ENCODE measurements at regions not wholly inside any gene's neighbourhood (a gene's known extent, or its start where the extent isn't known, plus 50 kb on each side); places are given as distances from the start of the nearest gene placed in this dataset.

GRCh38 chr3:99524559-99524958 is 113.8 kb upstream of the COL8A1 start:
- Histone ChIP-seq H3K27me3 (ENCODE audit: control insufficient read depth, insufficient read depth, low read length) (no peaks in the 10 kb centered on the region), H3K36me3 (replicated peaks; ENCODE audit: control insufficient read depth, insufficient read depth, low read length) (no peaks in the 10 kb centered on the region), H3K4me3 (ENCODE audit: insufficient read depth, low read depth, low read length) (no peak overlapping the region)
- no peak for DNase-seq

GRCh38 chr3:99523431-99524127 is 114.8 kb upstream of the COL8A1 start:
- Histone ChIP-seq H3K36me3 (replicated peaks; ENCODE audit: control insufficient read depth, insufficient read depth, low read length) (no peaks in the 10 kb centered on the region), H3K4me3 (ENCODE audit: insufficient read depth, low read depth, low read length) (no peak overlapping the region), H3K27me3 (ENCODE audit: control insufficient read depth, insufficient read depth, low read length) (no peaks in the 10 kb centered on the region)
- no peak for DNase-seq

DNA sequence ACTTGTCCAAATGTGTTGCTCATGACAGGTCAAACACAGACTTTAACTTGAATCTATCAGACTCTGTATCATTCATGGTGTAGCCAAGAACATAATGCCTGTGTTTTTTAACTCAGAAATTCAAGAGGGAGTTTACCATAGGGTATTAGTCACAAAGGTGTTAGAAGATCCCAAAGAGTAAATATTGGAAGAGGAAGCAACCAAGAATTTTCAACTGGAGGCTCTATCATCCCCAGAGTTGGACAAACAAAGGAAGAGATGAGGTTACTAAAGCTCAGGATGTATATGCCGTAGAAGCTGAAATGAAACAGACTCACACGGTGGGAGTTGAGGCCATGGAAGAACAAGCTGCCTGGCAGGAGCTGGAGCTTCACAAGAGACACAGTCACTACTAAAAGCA is 116.2 kb upstream of the COL8A1 start:
- DNase-seq: no peak
- Histone ChIP-seq H3K27me3 (ENCODE audit: control insufficient read depth, insufficient read depth, low read length) (no peaks in the 10 kb centered on the region), H3K4me3 (ENCODE audit: insufficient read depth, low read depth, low read length) (no peak overlapping the region), H3K36me3 (replicated peaks; ENCODE audit: control insufficient read depth, insufficient read depth, low read length) (no peaks in the 10 kb centered on the region)

DNA sequence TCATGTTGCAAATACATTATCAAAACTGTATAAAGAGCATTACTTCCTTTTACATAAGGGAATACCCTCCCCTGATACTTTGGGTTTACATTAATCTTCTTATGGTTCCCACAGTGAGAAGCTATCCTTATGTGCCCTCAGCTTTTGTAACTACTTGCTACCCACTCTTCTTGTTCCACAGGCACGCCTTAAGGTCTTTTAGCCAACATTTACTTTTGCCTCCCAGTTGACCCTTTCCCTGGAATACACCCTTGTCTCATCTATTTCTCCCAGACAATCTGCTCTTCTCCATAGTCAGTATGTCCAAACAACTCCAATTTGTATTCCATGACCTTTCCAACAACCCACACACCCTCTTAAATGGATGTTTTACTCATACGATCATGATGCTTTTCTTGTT is 116.8 kb upstream of the COL8A1 start:
- no peaks in the 10 kb centered on the region for H3K27me3 ChIP-seq (ENCODE audit: control insufficient read depth, insufficient read depth, low read length)
- no peak for DNase-seq

GRCh38 chr3:99520513-99520912 is 117.9 kb upstream of the COL8A1 start:
- Histone ChIP-seq H3K4me3 (ENCODE audit: insufficient read depth, low read depth, low read length) (no peak overlapping the region), H3K36me3 (replicated peaks; ENCODE audit: control insufficient read depth, insufficient read depth, low read length) (no peaks in the 10 kb centered on the region), H3K27me3 (ENCODE audit: control insufficient read depth, insufficient read depth, low read length) (no peaks in the 10 kb centered on the region)
- DNase-seq: no peak

More for the DNA sequence above, 116.8 kb upstream of the COL8A1 start:
- Histone ChIP-seq H3K4me3 (ENCODE audit: insufficient read depth, low read depth, low read length) (no peak overlapping the region), H3K36me3 (replicated peaks; ENCODE audit: control insufficient read depth, insufficient read depth, low read length) (no peaks in the 10 kb centered on the region)

- no peak for DNase-seq
- H3K36me3 ChIP-seq (replicated peaks; ENCODE audit: control insufficient read depth, insufficient read depth, low read length): no peaks in the 10 kb centered on the region
- no peaks in the 10 kb centered on the region for H3K27me3 ChIP-seq (ENCODE audit: control insufficient read depth, insufficient read depth, low read length)
- H3K4me3 ChIP-seq (ENCODE audit: insufficient read depth, low read depth, low read length): no peak overlapping the region
Observed at GRCh38 chr3:99516936-99517335, 121.5 kb upstream of the COL8A1 start.

DNA sequence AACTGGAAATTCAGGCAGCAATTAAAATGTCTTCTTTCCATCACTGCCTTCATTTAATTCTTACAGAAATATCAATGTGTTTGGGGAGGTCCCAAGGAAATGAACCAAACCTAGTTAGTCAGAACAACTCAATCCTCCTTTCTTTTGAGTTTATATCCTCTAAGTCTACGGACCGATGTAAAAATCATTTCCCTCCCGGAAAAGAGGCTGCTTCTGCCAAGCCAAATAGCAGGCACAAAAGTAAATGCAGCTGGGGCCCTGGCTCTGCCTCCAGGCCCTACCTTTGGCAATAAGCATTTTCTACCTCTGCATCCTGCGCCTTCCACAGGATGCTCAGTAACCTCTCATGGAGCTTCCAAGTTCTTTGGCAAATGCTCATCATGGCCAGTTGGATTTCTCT is 122.5 kb upstream of the COL8A1 start:
- no peak overlapping the region for H3K4me3 ChIP-seq (ENCODE audit: insufficient read depth, low read depth, low read length)
- H3K36me3 ChIP-seq (replicated peaks; ENCODE audit: control insufficient read depth, insufficient read depth, low read length): no peaks in the 10 kb centered on the region
- H3K27me3 ChIP-seq (ENCODE audit: control insufficient read depth, insufficient read depth, low read length): no peaks in the 10 kb centered on the region
- no peak for DNase-seq

DNA sequence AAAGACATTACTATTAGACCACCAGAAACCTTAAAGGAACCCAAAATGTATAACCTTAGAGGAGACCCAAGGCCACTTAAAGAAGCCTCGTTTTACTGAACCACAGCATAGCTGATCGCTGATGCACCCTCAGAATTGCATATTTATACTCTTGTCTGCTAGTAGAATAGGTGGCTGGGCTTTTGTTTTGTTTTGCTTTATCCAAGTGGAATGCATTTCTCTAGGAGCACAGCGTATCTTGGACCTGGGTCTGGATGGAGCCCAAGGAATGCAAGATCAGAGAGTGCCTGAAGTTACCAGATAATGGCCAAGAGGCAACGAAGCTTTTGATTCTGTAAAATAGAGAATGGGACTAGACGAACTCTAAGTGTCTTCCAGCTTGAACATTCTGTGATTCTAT is 129.2 kb upstream of the COL8A1 start:
- Histone ChIP-seq H3K36me3 (replicated peaks; ENCODE audit: control insufficient read depth, insufficient read depth, low read length) (no peaks in the 10 kb centered on the region), H3K27me3 (ENCODE audit: control insufficient read depth, insufficient read depth, low read length) (no peaks in the 10 kb centered on the region), H3K4me3 (ENCODE audit: insufficient read depth, low read depth, low read length) (no peak overlapping the region)
- DNase-seq: no peak

- H3K4me3 ChIP-seq (ENCODE audit: insufficient read depth, low read depth, low read length): no peak overlapping the region
- DNase-seq: no peak
- H3K36me3 ChIP-seq (replicated peaks; ENCODE audit: control insufficient read depth, insufficient read depth, low read length): no peaks in the 10 kb centered on the region
- H3K27me3 ChIP-seq (ENCODE audit: control insufficient read depth, insufficient read depth, low read length): no peaks in the 10 kb centered on the region
Observed at GRCh38 chr3:99508191-99508590, 130.2 kb upstream of the COL8A1 start.

- DNase-seq: no peak
- Histone ChIP-seq H3K36me3 (replicated peaks; ENCODE audit: control insufficient read depth, insufficient read depth, low read length) (no peaks in the 10 kb centered on the region), H3K4me3 (ENCODE audit: insufficient read depth, low read depth, low read length) (no peak overlapping the region), H3K27me3 (ENCODE audit: control insufficient read depth, insufficient read depth, low read length) (no peaks in the 10 kb centered on the region)
Observed at GRCh38 chr3:99505646-99506269, 132.6 kb upstream of the COL8A1 start.

DNA sequence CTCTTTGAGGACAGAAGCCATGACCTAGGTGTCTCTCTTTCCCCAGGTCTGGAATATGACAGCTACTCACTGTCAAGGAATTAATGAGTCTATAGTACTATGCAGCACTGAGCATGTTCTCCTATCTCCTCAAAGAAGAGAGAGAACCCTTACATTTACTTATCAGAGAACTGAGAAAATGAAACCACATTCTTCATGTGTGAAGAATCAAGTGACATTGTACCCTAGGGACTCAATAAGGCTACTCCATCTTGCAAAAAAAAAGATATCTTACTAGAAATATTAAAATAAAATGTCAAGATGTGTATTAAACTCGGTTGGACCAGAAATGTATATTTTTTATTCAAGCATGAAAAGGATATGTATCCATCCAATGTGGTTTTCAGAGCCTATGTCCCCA is 133.2 kb upstream of the COL8A1 start:
- no peak for DNase-seq
- H3K27me3 ChIP-seq (ENCODE audit: control insufficient read depth, insufficient read depth, low read length): no peaks in the 10 kb centered on the region
- H3K4me3 ChIP-seq (ENCODE audit: insufficient read depth, low read depth, low read length): no peak overlapping the region

DNA sequence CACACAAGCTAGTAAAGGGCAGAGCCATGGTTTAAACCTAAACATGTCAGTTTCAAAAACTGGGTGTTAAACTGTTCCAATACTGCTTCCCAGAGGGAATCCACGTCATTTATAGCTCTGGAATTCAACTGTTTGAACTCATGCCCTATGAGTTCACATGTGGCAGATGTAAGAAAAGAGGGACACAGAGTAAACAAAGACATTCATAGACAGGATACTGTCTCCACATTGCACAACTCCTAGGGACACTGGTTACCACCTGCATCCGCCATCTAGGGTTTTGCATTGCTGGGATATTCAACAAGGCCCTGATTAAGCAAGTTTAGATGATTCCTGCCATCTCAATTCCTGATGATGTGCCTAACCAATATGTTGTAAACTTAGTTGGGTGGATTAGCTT is 134.1 kb upstream of the COL8A1 start:
- H3K4me3 ChIP-seq (ENCODE audit: insufficient read depth, low read depth, low read length): no peak overlapping the region
- no peak for DNase-seq
- H3K27me3 ChIP-seq (ENCODE audit: control insufficient read depth, insufficient read depth, low read length): no peaks in the 10 kb centered on the region
- no peaks in the 10 kb centered on the region for H3K36me3 ChIP-seq (replicated peaks; ENCODE audit: control insufficient read depth, insufficient read depth, low read length)

More for the DNA sequence above, 133.2 kb upstream of the COL8A1 start:
- H3K36me3 ChIP-seq (replicated peaks; ENCODE audit: control insufficient read depth, insufficient read depth, low read length): no peaks in the 10 kb centered on the region

DNA sequence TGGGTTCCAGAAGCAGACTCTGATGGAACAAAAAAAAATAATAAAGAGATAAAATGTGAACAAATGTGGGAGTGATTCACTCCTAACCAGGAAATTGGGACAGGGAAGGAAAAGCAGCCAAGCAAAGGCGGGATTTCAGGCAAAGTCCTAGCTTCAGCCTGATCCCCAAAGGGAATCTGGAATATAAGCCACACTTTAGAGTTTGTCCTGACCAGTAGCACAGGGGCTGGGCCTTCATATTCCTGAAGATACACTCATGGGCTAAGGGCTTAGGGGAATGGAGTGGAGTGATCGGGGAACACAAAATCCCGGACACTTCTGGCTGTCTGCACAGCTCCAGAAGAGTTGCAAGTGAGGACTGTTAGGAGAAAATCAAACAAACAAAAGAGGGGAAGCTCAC is 135.0 kb upstream of the COL8A1 start:
- Histone ChIP-seq H3K27me3 (ENCODE audit: control insufficient read depth, insufficient read depth, low read length) (no peaks in the 10 kb centered on the region), H3K4me3 (ENCODE audit: insufficient read depth, low read depth, low read length) (no peak overlapping the region), H3K36me3 (replicated peaks; ENCODE audit: control insufficient read depth, insufficient read depth, low read length) (no peaks in the 10 kb centered on the region)
- DNase-seq: no peak

GRCh38 chr3:99502871-99503270 is 135.5 kb upstream of the COL8A1 start:
- Histone ChIP-seq H3K27me3 (ENCODE audit: control insufficient read depth, insufficient read depth, low read length) (no peaks in the 10 kb centered on the region), H3K4me3 (ENCODE audit: insufficient read depth, low read depth, low read length) (no peak overlapping the region), H3K36me3 (replicated peaks; ENCODE audit: control insufficient read depth, insufficient read depth, low read length) (no peaks in the 10 kb centered on the region)
- DNase-seq: no peak

DNA sequence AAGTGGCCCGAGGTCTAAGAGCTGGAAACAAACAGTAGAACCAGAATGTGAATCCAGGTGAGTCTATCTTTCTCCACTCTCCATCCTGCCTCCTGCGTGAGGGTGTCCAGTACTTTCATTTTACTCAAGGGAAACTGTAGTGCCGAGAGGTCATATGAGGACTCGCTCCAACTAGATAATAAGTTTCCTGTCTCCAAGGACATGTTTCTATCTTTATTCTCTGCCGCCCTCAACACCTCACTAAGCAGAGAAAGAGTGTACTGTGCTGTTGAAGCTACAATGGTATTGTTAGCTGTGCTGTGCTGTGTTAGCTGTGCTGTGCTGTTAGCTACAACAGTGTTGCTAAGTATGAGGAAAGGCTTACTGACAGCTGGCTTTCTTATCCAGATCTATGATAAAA is 137.9 kb upstream of the COL8A1 start:
- Histone ChIP-seq H3K27me3 (ENCODE audit: control insufficient read depth, insufficient read depth, low read length) (no peaks in the 10 kb centered on the region), H3K4me3 (ENCODE audit: insufficient read depth, low read depth, low read length) (no peak overlapping the region), H3K36me3 (replicated peaks; ENCODE audit: control insufficient read depth, insufficient read depth, low read length) (no peaks in the 10 kb centered on the region)
- DNase-seq: no peak
